GM19240 (cell line): ENCODE measurements at regions not wholly inside any gene's neighbourhood (a gene's known extent, or its start where the extent isn't known, plus 50 kb on each side); places are given as distances from the start of the nearest gene placed in this dataset.
"Not testable (repeated sequence)": the region's sequence is repeated elsewhere in the genome, so short reads cannot be mapped to it uniquely, and the experiment has no call there.

Source experiments
- DNase-seq: peaks from one replicate; pipeline ENCODE4 v3.0.0; 2011; ENCODE audit warnings: low spot score; ENCODE audit not compliant: insufficient read length

GRCh38 chr2:82275599-82275998 lies 1971.0 kb upstream of the LRRTM1 start:
- no peak for DNase-seq

GRCh38 chr2:82268446-82268845 lies 1963.9 kb upstream of the LRRTM1 start:
- DNase-seq, result no peak

- no peak for DNase-seq
Observed at GRCh38 chr2:82260521-82260920, 1956.0 kb upstream of the LRRTM1 start.

- DNase-seq, result no peak
Observed at GRCh38 chr2:82259551-82259950, 1955.0 kb upstream of the LRRTM1 start.

GRCh38 chr2:82257796-82258555 lies 1953.4 kb upstream of the LRRTM1 start:
- DNase-seq, result no peak

- DNase-seq, result no peak
Observed at GRCh38 chr2:82256983-82257632, 1952.6 kb upstream of the LRRTM1 start.

GRCh38 chr2:82256288-82256687 lies 1951.7 kb upstream of the LRRTM1 start:
- no peak for DNase-seq

- DNase-seq, result no peak
Observed at GRCh38 chr2:82254728-82255127, 1950.2 kb upstream of the LRRTM1 start.

GRCh38 chr2:82246220-82246775 lies 1941.7 kb upstream of the LRRTM1 start:
- DNase-seq, result no peak

- no peak for DNase-seq
Observed at GRCh38 chr2:82239176-82239575, 1934.6 kb upstream of the LRRTM1 start.

GRCh38 chr2:82237994-82238662 lies 1933.6 kb upstream of the LRRTM1 start:
- no peak for DNase-seq

- DNase-seq, result no peak
Observed at GRCh38 chr2:82234283-82234874, 1929.8 kb upstream of the LRRTM1 start.

- DNase-seq, result no peak
Observed at GRCh38 chr2:82233806-82234205, 1929.3 kb upstream of the LRRTM1 start.

GRCh38 chr2:82230406-82230805 lies 1925.9 kb upstream of the LRRTM1 start:
- DNase-seq, result no peak

- DNase-seq, result no peak
Observed at GRCh38 chr2:82226441-82226840, 1921.9 kb upstream of the LRRTM1 start.

- no peak for DNase-seq
Observed at GRCh38 chr2:82224301-82224940, 1919.9 kb upstream of the LRRTM1 start.

GRCh38 chr2:82215212-82215611 lies 1910.7 kb upstream of the LRRTM1 start:
- no peak for DNase-seq

- no peak for DNase-seq
Observed at GRCh38 chr2:82199493-82199852, 1894.9 kb upstream of the LRRTM1 start.

GRCh38 chr2:82198809-82199492 lies 1894.4 kb upstream of the LRRTM1 start:
- no peak for DNase-seq

- no peak for DNase-seq
Observed at GRCh38 chr2:82182270-82182669, 1877.7 kb upstream of the LRRTM1 start.

GRCh38 chr2:82175210-82175609 lies 1870.7 kb upstream of the LRRTM1 start:
- not testable (repeated sequence) for DNase-seq
